Activated naive CD4-positive, alpha-beta T cell treated with anti-CD3 and anti-CD28 coated beads, Interleukin-2, amount 50 U/mL, for 72 hours (primary cell): ENCODE measurements at regions not wholly inside any gene's neighbourhood (a gene's known extent, or its start where the extent isn't known, plus 50 kb on each side); places are given as distances from the start of the nearest gene placed in this dataset.
A peak's percentile ranks its signal among the peaks of the same experiment; 100 is the strongest.

Experiments used
- ATAC-seq, 2 donors: fragments of 150-1000 bp; cut with Tn5 transposase; 2 replicates each; pipeline ENCODE4 v1.10.0; 2021; ENCODE audit warnings: mild to moderate bottlenecking in 2 of 2, moderate library complexity in 2 of 2
- DNase-seq, 2 donors: peaks; one replicate each; pipeline ENCODE4 v3.0.0; 2021 to 2022; ENCODE audit warnings: low spot score in 2 of 2
- H3K27ac Mint-ChIP-seq, 2 donors: one replicate each; pipeline ENCODE4 v1.8.0; 2022; ENCODE audit warnings: mild to moderate bottlenecking in 2 of 2, mixed read lengths in 2 of 2
- H3K36me3 Mint-ChIP-seq, 2 donors: one replicate each; pipeline ENCODE4 v1.8.0; 2022; ENCODE audit warnings: mixed read lengths in 2 of 2
- H3K9me3 Mint-ChIP-seq, 2 donors: one replicate each; pipeline ENCODE4 v1.8.0; 2022; ENCODE audit warnings: mixed read lengths in 2 of 2

- peaks cover 11 to 12% of the 10 kb centered on the region in 2 donors for H3K9me3 Mint-ChIP-seq
- no peak for DNase-seq
- peaks cover 0 to 14% of the 10 kb centered on the region in 2 donors for H3K36me3 Mint-ChIP-seq
- no peak for ATAC-seq
- H3K27ac Mint-ChIP-seq, result no peak overlapping the region
These were observed 154.3 kb upstream of the ARPP21 start for GRCh38 chr3:35484929-35485530.

- ATAC-seq (no peak), DNase-seq (no peak)
- H3K36me3 Mint-ChIP-seq, result peaks cover 0 to 7% of the 10 kb centered on the region in 2 donors
- no peak overlapping the region for H3K27ac Mint-ChIP-seq
- peaks cover 10 to 12% of the 10 kb centered on the region in 2 donors for H3K9me3 Mint-ChIP-seq
These were observed 153.0 kb upstream of the ARPP21 start for GRCh38 chr3:35486295-35486694.

GRCh38 chr3:35487376-35487775 lies 151.9 kb upstream of the ARPP21 start:
- no peaks in the 10 kb centered on the region for H3K36me3 Mint-ChIP-seq
- ATAC-seq, result no peak

GRCh38 chr3:35488526-35488925 lies 150.8 kb upstream of the ARPP21 start:
- DNase-seq (no peak), ATAC-seq (no peak)
- no peaks in the 10 kb centered on the region for H3K36me3 Mint-ChIP-seq
- H3K9me3 Mint-ChIP-seq, result peaks cover 6 to 8% of the 10 kb centered on the region in 2 donors
- no peak overlapping the region for H3K27ac Mint-ChIP-seq

More at GRCh38 chr3:35487376-35487775, 151.9 kb upstream of the ARPP21 start:
- H3K27ac Mint-ChIP-seq, result no peak overlapping the region
- H3K9me3 Mint-ChIP-seq, result peaks cover 6 to 8% of the 10 kb centered on the region in 2 donors
- DNase-seq, result no peak

- Mint-ChIP-seq H3K9me3 (peaks cover 7 to 8% of the 10 kb centered on the region in 2 donors), H3K36me3 (no peaks in the 10 kb centered on the region), H3K27ac (no peak overlapping the region)
- DNase-seq (no peak), ATAC-seq (no peak)
These were observed 146.5 kb upstream of the ARPP21 start for GRCh38 chr3:35492841-35493240.

- H3K9me3 Mint-ChIP-seq, result peaks cover 6 to 7% of the 10 kb centered on the region in 2 donors
- ATAC-seq (no peak), DNase-seq (no peak)
- peaks cover 0 to 6% of the 10 kb centered on the region in 2 donors for H3K36me3 Mint-ChIP-seq
- no peak overlapping the region for H3K27ac Mint-ChIP-seq
These were observed 140.7 kb upstream of the ARPP21 start for GRCh38 chr3:35498506-35499210.

GRCh38 chr3:35500641-35501350 lies 138.5 kb upstream of the ARPP21 start:
- peaks cover 6 to 8% of the 10 kb centered on the region in 2 donors for H3K9me3 Mint-ChIP-seq
- H3K36me3 Mint-ChIP-seq, result peaks cover 0 to 6% of the 10 kb centered on the region in 2 donors
- no peak for ATAC-seq
- DNase-seq, result no peak
- H3K27ac Mint-ChIP-seq, result no peak overlapping the region

GRCh38 chr3:35502699-35503098 lies 136.6 kb upstream of the ARPP21 start:
- no peak for DNase-seq
- Mint-ChIP-seq H3K9me3 (peaks cover 6 to 16% of the 10 kb centered on the region in 2 donors), H3K27ac (no peak overlapping the region), H3K36me3 (peaks cover 0 to 10% of the 10 kb centered on the region in 2 donors)
- no peak for ATAC-seq

GRCh38 chr3:35505181-35505580 lies 134.1 kb upstream of the ARPP21 start:
- DNase-seq (peak in 1 of 2 donors; percentile 52), ATAC-seq (no peak)
- Mint-ChIP-seq H3K9me3 (peaks cover 3 to 14% of the 10 kb centered on the region in 2 donors), H3K27ac (no peak overlapping the region), H3K36me3 (peaks cover 0 to 4% of the 10 kb centered on the region in 2 donors)

GRCh38 chr3:35505772-35506171 lies 133.6 kb upstream of the ARPP21 start:
- ATAC-seq (no peak), DNase-seq (no peak)
- peaks cover 3 to 18% of the 10 kb centered on the region in 2 donors for H3K9me3 Mint-ChIP-seq
- no peak overlapping the region for H3K27ac Mint-ChIP-seq
- H3K36me3 Mint-ChIP-seq, result peaks cover 0 to 4% of the 10 kb centered on the region in 2 donors

- no peak overlapping the region for H3K27ac Mint-ChIP-seq
- no peak for DNase-seq
- peaks cover 6 to 14% of the 10 kb centered on the region in 2 donors for H3K9me3 Mint-ChIP-seq
- H3K36me3 Mint-ChIP-seq, result no peaks in the 10 kb centered on the region
- ATAC-seq, result no peak
These were observed 119.4 kb upstream of the ARPP21 start for GRCh38 chr3:35519936-35520335.

GRCh38 chr3:35521196-35521595 lies 118.1 kb upstream of the ARPP21 start:
- Mint-ChIP-seq H3K27ac (no peak overlapping the region), H3K9me3 (peaks cover 6 to 13% of the 10 kb centered on the region in 2 donors), H3K36me3 (no peaks in the 10 kb centered on the region)
- ATAC-seq, result no peak
- no peak for DNase-seq

GRCh38 chr3:35522450-35522849 lies 116.9 kb upstream of the ARPP21 start:
- no peak for DNase-seq
- peaks cover 3 to 10% of the 10 kb centered on the region in 2 donors for H3K9me3 Mint-ChIP-seq
- no peak overlapping the region for H3K27ac Mint-ChIP-seq
- ATAC-seq, result no peak
- H3K36me3 Mint-ChIP-seq, result no peaks in the 10 kb centered on the region

GRCh38 chr3:35523074-35523473 lies 116.3 kb upstream of the ARPP21 start:
- DNase-seq, result no peak
- peaks cover 0 to 8% of the 10 kb centered on the region in 2 donors for H3K9me3 Mint-ChIP-seq
- H3K36me3 Mint-ChIP-seq, result no peaks in the 10 kb centered on the region
- no peak overlapping the region for H3K27ac Mint-ChIP-seq
- ATAC-seq, result no peak

- Mint-ChIP-seq H3K27ac (no peak overlapping the region), H3K36me3 (peaks cover 0 to 3% of the 10 kb centered on the region in 2 donors), H3K9me3 (peaks cover 0 to 6% of the 10 kb centered on the region in 2 donors)
- DNase-seq, result no peak
- ATAC-seq, result no peak
These were observed 115.5 kb upstream of the ARPP21 start for GRCh38 chr3:35523838-35524237.

- ATAC-seq (no peak), DNase-seq (no peak)
- Mint-ChIP-seq H3K36me3 (peaks cover 0 to 5% of the 10 kb centered on the region in 2 donors), H3K27ac (no peak overlapping the region), H3K9me3 (peaks cover 0 to 4% of the 10 kb centered on the region in 2 donors)
These were observed 114.5 kb upstream of the ARPP21 start for GRCh38 chr3:35524856-35525255.

GRCh38 chr3:35528728-35529127 lies 110.6 kb upstream of the ARPP21 start:
- Mint-ChIP-seq H3K9me3 (peaks cover 0 to 4% of the 10 kb centered on the region in 2 donors), H3K27ac (no peak overlapping the region), H3K36me3 (peaks cover 0 to 5% of the 10 kb centered on the region in 2 donors)
- no peak for DNase-seq
- no peak for ATAC-seq
